GM12892 (cell line): ENCODE measurements at regions not wholly inside any gene's neighbourhood (a gene's known extent, or its start where the extent isn't known, plus 50 kb on each side); places are given as distances from the start of the nearest gene placed in this dataset.

ENCODE experiments used
- DNase-seq: peaks from one replicate; pipeline ENCODE4 v3.0.0; 2011; ENCODE audit not compliant: insufficient read length
- FAIRE-seq: peaks from 2 replicates; lab custom pipeline; 2011; peaks lifted over from hg19 to GRCh38; lab: Jason Lieb, UNC
- POLR2A ChIP-seq: IDR thresholded peaks from 2 replicates; pipeline ENCODE4 v1.6.1; 2011; ENCODE audit warnings: low read depth, low read length, control low read depth
- POLR2AphosphoS5 ChIP-seq: IDR thresholded peaks from 2 replicates; pipeline ENCODE4 v1.6.1; 2011; ENCODE audit warnings: low read depth, low read length, control low read depth
- TAF1 ChIP-seq: IDR thresholded peaks from 2 replicates; pipeline ENCODE4 v1.6.1; 2011; ENCODE audit warnings: low read depth, mild to moderate bottlenecking, control low read depth, low read length, borderline replicate concordance

DNA sequence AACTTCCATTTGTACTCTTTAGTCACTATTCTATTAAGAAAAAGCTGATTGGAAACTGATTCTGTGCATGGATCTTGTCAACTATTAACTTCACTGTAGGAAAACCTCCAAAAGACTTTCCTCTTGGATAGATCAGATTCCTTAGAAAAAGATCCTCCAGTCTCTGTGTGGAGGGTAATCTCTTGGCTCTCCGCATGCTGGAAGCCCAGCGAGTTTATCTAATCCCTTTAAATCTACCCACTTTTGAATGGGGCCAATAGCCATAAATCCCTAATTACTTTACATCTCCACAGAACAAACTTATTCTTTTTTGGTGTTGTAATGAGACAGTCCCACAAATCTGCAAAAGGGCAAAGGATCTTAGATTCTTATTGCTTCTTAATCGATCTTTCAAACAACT, 1206.4 kb upstream of the ADGRL4 start:
- no peak for TF ChIP-seq POLR2A
- TF ChIP-seq TAF1, result no peak
- TF ChIP-seq POLR2AphosphoS5, result no peak
- DNase-seq (no peak), FAIRE-seq (no peak)

DNA sequence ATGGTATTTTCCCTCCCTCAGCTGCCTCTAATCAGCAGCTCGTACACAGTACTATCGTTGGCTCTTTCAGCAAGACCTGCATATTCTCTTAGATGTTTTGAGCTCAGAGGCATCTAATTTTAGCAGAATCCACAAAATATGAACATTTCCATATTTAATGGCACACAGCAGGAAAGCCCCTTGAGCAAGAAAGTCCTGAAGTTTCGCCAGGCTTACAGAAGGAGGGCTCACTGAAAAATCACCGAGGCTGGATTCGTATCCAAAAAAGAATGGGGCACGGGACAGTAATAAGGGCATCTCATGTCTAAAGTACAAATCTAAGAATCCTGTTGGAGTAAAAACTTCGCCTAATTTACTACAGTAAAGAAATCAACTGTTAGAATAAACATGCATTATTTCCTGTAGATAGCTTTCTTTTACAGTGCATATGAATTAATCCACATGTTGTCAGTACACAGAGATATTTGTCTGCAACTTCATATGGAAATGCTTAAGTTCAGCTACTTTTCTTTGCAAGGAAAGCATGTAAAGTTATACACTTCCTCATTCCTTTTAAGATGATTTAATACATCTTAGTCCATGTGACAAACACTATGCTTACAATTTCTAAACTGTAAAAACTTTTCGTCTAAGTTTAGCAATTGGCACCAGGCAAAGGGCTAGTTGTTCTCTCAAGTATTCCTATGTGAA, 1205.3 kb upstream of the ADGRL4 start:
- FAIRE-seq, result no peak
- no peak for DNase-seq
- TF ChIP-seq POLR2A (no peak), TAF1 (no peak)

DNA sequence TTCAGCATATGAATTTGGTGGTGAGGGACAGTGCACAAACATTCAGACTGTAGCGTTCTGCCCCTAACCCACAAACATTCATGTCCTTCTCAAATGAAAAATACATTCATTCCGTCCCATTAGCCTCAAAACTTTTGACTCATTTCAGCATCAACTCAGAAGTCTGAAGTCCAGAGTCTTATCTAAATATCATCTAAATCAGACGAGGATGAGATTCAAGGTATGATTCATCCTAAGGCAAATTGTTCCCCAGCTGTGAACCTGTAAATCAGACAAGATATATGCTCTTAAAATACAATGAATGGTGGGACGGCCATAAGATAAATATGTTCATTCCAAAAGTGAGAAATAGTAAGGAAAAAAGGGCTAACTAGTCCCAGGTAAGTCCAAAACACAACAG, 1195.6 kb upstream of the ADGRL4 start:
- TF ChIP-seq POLR2AphosphoS5 (no peak), POLR2A (no peak), TAF1 (no peak)
- DNase-seq (no peak), FAIRE-seq (no peak)

DNA sequence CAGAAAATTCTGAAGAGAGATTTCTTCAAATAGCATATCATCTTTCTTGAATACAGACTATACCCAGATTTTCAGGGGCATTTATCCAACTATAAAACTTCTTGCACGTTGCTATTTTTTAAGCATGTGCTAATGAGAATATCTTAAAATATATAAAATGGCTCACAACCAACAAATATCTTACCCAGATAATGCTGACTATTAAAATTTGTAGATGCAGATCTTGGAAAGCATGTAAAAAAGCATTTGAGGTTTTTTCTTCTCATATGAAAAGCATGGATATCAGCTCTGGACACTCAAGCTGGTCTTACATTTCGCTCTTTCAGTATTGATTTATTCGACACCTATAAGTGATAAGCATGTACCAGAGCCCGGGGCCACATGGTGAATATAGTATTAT, 1187.7 kb upstream of the ADGRL4 start:
- no peak for FAIRE-seq
- no peak for DNase-seq
- TF ChIP-seq POLR2AphosphoS5 (no peak), TAF1 (no peak)

DNA sequence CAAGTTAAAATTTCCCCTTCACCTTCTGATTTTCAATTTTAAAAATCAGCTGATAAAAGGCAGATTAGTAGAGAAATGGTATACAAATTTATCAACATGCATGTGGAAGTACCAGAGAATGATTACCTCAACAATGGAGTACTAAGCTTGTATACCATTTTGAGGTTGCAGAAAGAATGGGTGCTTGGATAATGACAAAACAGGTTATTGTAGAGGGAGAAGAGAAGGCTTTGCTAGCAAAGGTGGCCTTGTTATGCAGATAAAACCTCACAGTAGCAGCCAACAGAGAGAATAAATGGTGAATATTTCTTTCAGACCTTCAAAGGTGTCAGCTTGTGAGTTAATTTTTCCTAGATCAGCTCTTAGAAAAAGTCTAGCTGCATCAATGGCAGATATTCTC, 1174.9 kb upstream of the ADGRL4 start:
- DNase-seq, result no peak
- no peak for TF ChIP-seq TAF1
- TF ChIP-seq POLR2AphosphoS5, result no peak
- no peak for TF ChIP-seq POLR2A
- FAIRE-seq, result no peak

DNA sequence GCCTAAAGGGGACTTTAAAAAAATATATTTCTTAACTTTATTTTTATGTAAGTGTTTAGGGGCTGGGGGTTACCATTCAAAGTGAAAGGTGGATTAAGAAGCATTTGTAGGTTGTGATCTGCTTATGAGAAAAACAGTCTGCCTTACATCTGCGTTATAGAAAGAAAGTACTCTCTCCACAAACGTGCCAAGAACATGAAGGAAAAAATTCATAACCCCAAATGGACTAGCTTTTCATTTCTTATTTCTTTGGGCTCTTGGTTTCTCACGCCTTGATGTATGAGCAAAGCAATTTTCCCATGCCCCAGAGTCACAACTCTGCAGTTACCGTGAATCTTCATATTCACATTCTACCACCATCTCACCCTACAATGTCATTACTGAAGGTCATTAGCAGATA, 1165.1 kb upstream of the ADGRL4 start:
- FAIRE-seq (no peak), DNase-seq (no peak)
- TF ChIP-seq TAF1, result no peak
- no peak for TF ChIP-seq POLR2AphosphoS5
- no peak for TF ChIP-seq POLR2A

DNA sequence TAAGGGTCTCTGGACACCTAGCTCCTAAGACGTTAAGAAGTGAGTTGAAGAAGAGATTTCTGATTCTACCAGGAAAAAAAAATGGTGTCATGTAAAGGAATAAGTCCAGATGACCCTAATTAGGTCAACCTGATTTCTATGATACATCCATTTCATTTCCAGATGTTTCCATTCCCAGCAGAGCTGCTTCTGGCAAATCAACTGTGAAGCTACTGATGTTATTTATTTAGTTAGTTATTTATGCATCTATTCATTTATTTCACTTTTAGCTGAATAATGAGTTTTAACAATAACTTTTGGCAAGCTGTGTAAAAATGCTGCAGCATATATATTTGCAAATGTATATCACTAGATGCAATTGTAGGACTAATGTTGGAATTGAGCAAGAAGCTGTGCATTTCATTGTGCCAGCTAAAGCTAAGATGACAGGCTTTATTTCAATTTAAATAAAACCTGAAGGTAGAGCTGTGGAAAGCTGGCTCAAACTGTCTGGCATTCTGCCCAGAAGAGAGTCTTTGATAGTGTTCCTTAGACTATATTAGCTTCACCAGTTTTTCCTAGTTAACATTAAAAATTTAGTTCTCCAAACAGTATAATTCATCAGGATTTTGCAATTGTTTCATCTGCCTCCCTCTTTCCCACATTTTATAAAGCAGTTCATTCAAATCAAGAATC, 1164.4 kb upstream of the ADGRL4 start:
- DNase-seq (no peak), FAIRE-seq (no peak)
- TF ChIP-seq TAF1 (no peak), POLR2A (no peak), POLR2AphosphoS5 (no peak)

DNA sequence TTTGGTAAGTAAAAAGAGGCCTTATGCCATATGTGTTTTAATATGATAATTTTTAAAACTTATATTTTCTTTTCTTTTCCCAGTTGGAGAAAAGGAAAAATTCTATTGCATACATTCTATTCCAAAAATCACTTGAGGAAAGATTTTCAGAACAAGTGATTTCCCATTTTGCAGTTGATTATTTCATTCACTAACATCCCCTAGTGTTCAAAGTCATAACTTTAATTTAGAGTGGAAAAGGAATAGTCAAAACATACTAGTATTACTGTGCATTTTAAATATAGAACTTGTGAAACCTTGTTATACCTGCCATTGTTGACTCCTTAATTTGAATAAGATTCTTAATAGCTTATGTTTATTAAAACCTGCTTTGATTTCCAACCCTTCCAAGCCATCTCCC, 1157.6 kb upstream of the ADGRL4 start:
- no peak for DNase-seq
- FAIRE-seq, result no peak
- TF ChIP-seq POLR2A (no peak), POLR2AphosphoS5 (no peak), TAF1 (no peak)

DNA sequence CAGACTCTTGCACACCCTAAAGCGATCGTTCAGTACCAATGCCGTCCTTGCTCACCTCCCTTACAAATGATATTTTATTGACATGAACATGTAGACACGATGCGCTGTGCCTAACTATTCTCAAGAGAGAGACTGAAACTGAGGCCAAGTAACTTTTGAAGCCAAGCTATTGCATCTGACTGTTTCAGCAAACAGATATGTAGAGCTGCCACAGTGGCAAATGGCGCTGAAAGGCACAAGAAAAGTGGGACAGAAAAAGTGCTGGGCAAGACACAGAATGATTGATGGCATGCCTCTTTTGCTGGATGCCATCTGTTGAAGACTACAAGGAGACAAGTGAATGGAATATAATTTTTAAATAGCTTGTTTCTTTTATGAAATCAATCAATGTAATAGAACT, 1157.2 kb upstream of the ADGRL4 start:
- no peak for FAIRE-seq
- no peak for DNase-seq
- TF ChIP-seq POLR2A (no peak), POLR2AphosphoS5 (no peak), TAF1 (no peak)

DNA sequence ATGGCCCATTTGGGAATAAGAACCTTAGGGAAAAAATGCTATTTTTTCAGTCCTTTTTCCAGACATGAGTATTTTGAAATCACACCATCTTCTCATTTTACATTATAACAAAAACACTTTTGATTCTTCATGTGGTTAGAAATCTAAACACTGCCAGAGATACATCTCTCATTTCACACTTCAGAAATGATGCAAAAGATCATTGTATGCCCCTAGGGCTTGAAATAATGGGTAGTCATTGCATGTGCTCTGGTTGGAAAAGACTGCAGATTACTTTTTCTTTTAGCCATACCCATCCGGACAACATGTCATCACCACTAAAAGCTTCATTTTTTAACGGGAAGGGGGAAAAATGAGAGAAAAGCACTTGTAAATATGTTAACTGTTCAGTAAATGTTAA, 1152.2 kb upstream of the ADGRL4 start:
- no peak for FAIRE-seq
- DNase-seq, result no peak
- no peak for TF ChIP-seq TAF1

DNA sequence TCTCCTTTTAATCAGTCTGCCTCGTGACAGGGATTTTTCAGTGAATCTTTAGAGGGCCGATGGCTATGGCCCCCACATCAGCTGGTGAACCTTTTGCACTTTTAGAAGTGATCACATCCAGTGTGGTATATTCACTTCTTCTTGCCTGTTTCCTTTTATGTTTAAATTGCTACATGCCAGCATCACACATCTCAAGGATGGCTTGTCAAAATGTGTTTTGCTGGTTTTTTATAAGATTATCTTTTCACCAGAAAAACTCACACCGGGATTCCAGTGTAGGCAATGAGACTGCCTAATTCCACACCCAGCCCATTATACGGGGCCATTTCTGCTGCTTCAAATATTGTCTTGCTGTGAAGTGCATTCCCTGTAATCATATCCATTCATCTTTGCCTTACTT, 1151.7 kb upstream of the ADGRL4 start:
- DNase-seq (no peak), FAIRE-seq (no peak)
- no peak for TF ChIP-seq POLR2A
- no peak for TF ChIP-seq POLR2AphosphoS5
- no peak for TF ChIP-seq TAF1

DNA sequence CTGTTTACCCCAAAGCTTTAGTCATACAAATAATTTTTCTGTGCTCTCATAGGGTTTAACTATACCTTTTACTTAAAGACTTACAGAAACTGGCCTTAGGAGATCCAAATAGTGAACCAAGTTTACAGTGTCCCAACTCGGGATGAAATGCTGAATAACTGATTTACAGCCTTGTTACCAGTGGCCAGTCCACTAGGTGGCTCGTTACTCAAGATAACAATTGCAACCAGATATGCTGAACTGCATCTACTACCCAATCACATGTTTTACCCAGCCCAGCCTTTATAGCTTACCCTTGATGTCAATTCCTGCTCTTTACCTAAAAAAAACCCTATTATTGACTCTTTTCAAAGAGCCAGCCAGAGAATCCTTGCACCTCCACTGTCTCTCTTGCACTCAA, 1148.8 kb upstream of the ADGRL4 start:
- no peak for TF ChIP-seq POLR2AphosphoS5
- no peak for TF ChIP-seq POLR2A
- TF ChIP-seq TAF1, result no peak
- no peak for DNase-seq
- no peak for FAIRE-seq

DNA sequence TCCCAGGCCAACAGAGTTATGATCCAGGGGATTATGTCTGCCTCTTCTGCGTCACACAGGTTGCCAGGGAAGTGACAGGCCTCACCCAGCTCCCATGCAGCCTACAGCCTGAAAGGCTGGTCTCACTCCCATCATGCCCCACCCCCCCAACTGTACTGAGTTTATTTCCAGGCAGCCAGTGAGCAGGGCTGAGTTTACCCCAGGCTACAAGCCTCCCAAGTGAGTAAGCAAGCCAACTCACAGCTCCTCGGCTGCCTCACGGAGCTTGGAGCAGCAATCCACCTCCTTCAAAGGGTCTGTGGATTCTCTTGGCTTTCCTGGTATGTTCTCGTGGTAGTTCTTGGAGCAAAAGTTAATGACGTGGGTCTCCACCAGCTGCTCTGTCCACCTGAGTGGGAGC, 1147.6 kb upstream of the ADGRL4 start:
- no peak for TF ChIP-seq POLR2A
- TF ChIP-seq TAF1, result no peak
- no peak for TF ChIP-seq POLR2AphosphoS5
- DNase-seq (no peak), FAIRE-seq (no peak)
